Small intestine (tissue), 7 donors: ENCODE measurements at regions not wholly inside any gene's neighbourhood (a gene's known extent, or its start where the extent isn't known, plus 50 kb on each side); places are given as distances from the start of the nearest gene placed in this dataset.
A peak's percentile ranks its signal among the peaks of the same experiment; 100 is the strongest.

Experiments used
- DNase-seq, 2 donors: peaks; one replicate each; pipeline versions ENCODE4 v3.0.0 to v3.0.0-alpha.2; 2013
- FAIRE-seq: peaks from 2 replicates; lab custom pipeline; 2012; peaks lifted over from hg19 to GRCh38; lab: Jason Lieb, UNC
- H3K27ac ChIP-seq, 3 donors: one replicate each; pipeline ENCODE4 v1.5.1; 2013; ENCODE audit warnings: low read length in 2 of 3, mild to moderate bottlenecking in 2 of 3, control low read depth in 1 of 3, inconsistent platforms in 1 of 3, low read depth in 1 of 3, moderate library complexity in 1 of 3
- H3K27me3 ChIP-seq, 3 donors: one replicate each; pipeline ENCODE4 v1.6.1; 2013; ENCODE audit warnings: low read length in 3 of 3, inconsistent platforms in 1 of 3; ENCODE audit not compliant: control insufficient read depth in 3 of 3, insufficient read depth in 3 of 3
- H3K36me3 ChIP-seq, 3 donors: one replicate each; pipeline ENCODE4 v1.6.1; 2013; ENCODE audit warnings: low read length in 3 of 3, inconsistent platforms in 1 of 3, low read depth in 1 of 3, mild to moderate bottlenecking in 1 of 3, moderate library complexity in 1 of 3; ENCODE audit not compliant: control insufficient read depth in 3 of 3, insufficient read depth in 2 of 3
- H3K4me1 ChIP-seq, 3 donors: one replicate each; pipeline ENCODE4 v1.6.1; 2013; ENCODE audit warnings: low read length in 2 of 3, inconsistent platforms in 1 of 3, low read depth in 1 of 3, mild to moderate bottlenecking in 1 of 3, moderate library complexity in 1 of 3; ENCODE audit not compliant: control insufficient read depth in 3 of 3, insufficient read depth in 2 of 3
- H3K4me3 ChIP-seq, 3 donors: one replicate each; pipeline ENCODE4 v1.5.1; 2013; ENCODE audit warnings: low read length in 3 of 3, control low read depth in 1 of 3, inconsistent platforms in 1 of 3, low read depth in 1 of 3, mild to moderate bottlenecking in 1 of 3, moderate library complexity in 1 of 3
- H3K9me3 ChIP-seq, 2 donors: one replicate each; pipeline ENCODE4 v1.6.1; 2013; ENCODE audit warnings: low read depth in 1 of 2, low read length in 1 of 2; ENCODE audit not compliant: control insufficient read depth in 2 of 2, insufficient read depth in 1 of 2
- WGBS, 3 donors: extraction: QIAGEN DNeasy Blood & Tissue Kit; methylation state at CpG; one replicate each; pipeline ENCODE4 v1.1.7; 2013; 5-methylcytosine and 5-hydroxymethylcytosine counted together
- donor health status: healthy with polysubstance abuse.
- donor health status: control.
- donor health status: control.
- donor health status: Bipolar disorder and iron deficiency.
- donor health status: healthy.

DNA sequence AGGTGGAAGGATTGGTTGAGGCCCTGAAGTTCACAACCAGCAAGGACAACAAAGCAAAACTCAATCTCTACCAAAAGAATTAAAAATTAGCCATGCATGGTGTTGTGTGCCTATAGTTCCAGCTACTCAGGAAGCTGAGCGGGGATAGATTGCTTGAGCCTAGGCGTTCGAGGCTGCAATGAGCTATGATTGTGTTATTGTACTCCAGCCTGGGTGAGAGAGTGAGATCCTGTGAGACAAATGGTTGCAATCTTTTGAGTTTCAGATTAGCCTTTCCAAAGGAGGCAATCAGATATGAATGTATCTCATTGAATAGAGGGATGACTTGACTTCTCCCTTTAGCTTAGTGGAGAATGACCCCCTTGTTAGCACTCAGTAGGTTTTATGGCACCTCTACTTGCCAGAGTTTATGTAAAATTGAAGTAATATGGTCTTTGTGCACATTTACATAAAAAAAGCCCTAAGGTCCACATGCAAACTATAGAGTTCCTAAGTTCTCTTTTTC is 105.6 kb upstream of the OLFM3 start:
- no peak for DNase-seq
- 90 to 94% (median 93%) methylated on average over 3 of the region's 3 CpGs for WGBS, 3 donors

DNA sequence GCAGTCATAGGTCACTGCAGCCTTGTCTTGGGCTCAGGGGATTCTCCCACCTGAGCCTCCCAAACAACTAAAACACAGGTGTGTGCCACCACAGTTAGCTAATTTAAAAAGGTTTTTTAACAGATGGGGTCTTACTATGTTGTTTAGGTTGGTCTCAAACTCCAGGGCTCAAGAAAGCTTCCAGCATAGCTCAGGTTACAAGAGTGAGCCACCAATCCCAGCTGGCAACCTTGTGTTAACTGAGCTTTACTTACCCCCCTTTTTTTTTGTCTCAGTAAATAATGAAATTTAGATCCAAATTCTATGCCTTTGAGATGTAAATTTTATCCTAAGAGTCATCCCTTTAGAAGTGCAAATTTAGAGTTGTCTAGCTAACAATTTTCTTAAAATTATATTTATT is 103.9 kb upstream of the OLFM3 start:
- no peak for DNase-seq
- Histone ChIP-seq H3K27ac (no peak overlapping the region), H3K36me3 (no peaks in the 10 kb centered on the region), H3K4me3 (no peak overlapping the region), H3K4me1 (peaks cover 0 to 2% (median 0%) of the 10 kb centered on the region in 3 donors), H3K27me3 (no peaks in the 10 kb centered on the region), H3K9me3 (no peaks in the 10 kb centered on the region)
- FAIRE-seq = no peak

More for the DNA sequence above, 105.6 kb upstream of the OLFM3 start:
- FAIRE-seq = no peak
- Histone ChIP-seq H3K27ac (no peak overlapping the region), H3K27me3 (no peaks in the 10 kb centered on the region), H3K4me1 (peaks cover 0 to 2% (median 0%) of the 10 kb centered on the region in 3 donors), H3K9me3 (no peaks in the 10 kb centered on the region), H3K36me3 (no peaks in the 10 kb centered on the region), H3K4me3 (no peak overlapping the region)

- FAIRE-seq (no peak), DNase-seq (no peak)
- 90 to 93% (median 92%) methylated on average over 4 of the region's 4 CpGs for WGBS, 3 donors
- no peak overlapping the region for H3K4me3 ChIP-seq
- peaks cover 0 to 2% (median 0%) of the 10 kb centered on the region in 3 donors for H3K4me1 ChIP-seq
- H3K27ac ChIP-seq = no peak overlapping the region
- H3K27me3 ChIP-seq = no peaks in the 10 kb centered on the region
- H3K9me3 ChIP-seq = no peaks in the 10 kb centered on the region
- no peaks in the 10 kb centered on the region for H3K36me3 ChIP-seq
These were observed 103.2 kb upstream of the OLFM3 start for GRCh38 chr1:102099916-102100315.

GRCh38 chr1:102098536-102098935 is 101.8 kb upstream of the OLFM3 start:
- H3K4me1 ChIP-seq = no peaks in the 10 kb centered on the region
- H3K36me3 ChIP-seq = no peaks in the 10 kb centered on the region
- 83 to 88% (median 87%) methylated on average over 3 of the region's 3 CpGs for WGBS, 3 donors
- no peaks in the 10 kb centered on the region for H3K9me3 ChIP-seq
- no peak for FAIRE-seq
- no peak for DNase-seq
- no peaks in the 10 kb centered on the region for H3K27me3 ChIP-seq
- H3K4me3 ChIP-seq = no peak overlapping the region
- H3K27ac ChIP-seq = no peak overlapping the region

DNA sequence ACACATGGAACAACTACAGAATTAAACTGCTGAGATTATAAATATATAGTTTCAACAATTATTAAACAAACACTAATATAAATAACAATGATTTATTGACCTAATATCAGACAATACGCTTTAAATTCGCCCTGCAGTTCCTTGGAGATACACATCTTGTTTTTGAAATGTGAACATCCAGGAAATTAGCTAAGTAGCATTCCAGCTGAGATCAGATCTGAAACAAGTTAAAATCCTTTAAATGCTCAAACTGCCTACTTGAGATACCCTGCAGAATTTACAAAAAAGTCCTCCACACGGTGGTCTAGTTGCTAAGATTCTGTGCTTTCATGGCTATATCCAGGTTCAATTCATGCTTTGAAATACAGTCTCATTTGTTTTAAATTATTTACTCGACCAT is 101.4 kb upstream of the OLFM3 start:
- no peak for FAIRE-seq
- Histone ChIP-seq H3K4me3 (no peak overlapping the region), H3K9me3 (no peaks in the 10 kb centered on the region), H3K27ac (no peak overlapping the region), H3K4me1 (no peaks in the 10 kb centered on the region), H3K27me3 (no peaks in the 10 kb centered on the region), H3K36me3 (no peaks in the 10 kb centered on the region)
- no peak for DNase-seq
- WGBS, 3 donors = 53 to 61% (median 60%) methylated on average over 4 of the region's 4 CpGs

GRCh38 chr1:102097451-102097850 is 100.7 kb upstream of the OLFM3 start:
- Histone ChIP-seq H3K4me1 (no peaks in the 10 kb centered on the region), H3K9me3 (no peaks in the 10 kb centered on the region), H3K27me3 (no peaks in the 10 kb centered on the region), H3K36me3 (no peaks in the 10 kb centered on the region), H3K27ac (no peak overlapping the region), H3K4me3 (no peak overlapping the region)
- FAIRE-seq (no peak), DNase-seq (peak in 1 of 2 donors; percentile 14)

- no peaks in the 10 kb centered on the region for H3K36me3 ChIP-seq
- no peaks in the 10 kb centered on the region for H3K4me1 ChIP-seq
- no peak for DNase-seq
- H3K27ac ChIP-seq = no peak overlapping the region
- WGBS, 3 donors = 52 to 84% (median 62%) methylated on average over 1 of the region's 1 CpG
- no peaks in the 10 kb centered on the region for H3K27me3 ChIP-seq
- no peaks in the 10 kb centered on the region for H3K9me3 ChIP-seq
- H3K4me3 ChIP-seq = no peak overlapping the region
- FAIRE-seq = no peak
These were observed 99.4 kb upstream of the OLFM3 start for GRCh38 chr1:102096162-102096561.

DNA sequence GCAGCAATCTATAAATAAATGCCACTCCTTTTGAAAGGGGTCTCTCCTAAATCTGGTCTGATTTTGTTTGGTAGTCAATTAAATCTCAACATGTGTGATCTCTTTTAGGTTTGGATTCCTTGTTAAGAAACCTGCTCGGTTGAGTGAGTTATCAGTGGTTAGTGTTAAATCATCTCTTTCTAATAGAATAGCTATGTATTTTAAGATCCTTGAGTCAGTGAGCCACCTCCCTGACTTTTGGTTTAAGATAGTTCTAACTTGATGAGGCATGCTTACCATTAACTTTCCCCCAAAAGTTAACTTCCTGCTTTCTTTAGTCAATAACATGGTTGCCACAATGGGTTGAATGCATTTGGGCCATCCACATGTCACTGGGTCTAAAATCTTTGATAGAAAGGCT is 93.1 kb upstream of the OLFM3 start:
- Histone ChIP-seq H3K27me3 (no peaks in the 10 kb centered on the region), H3K9me3 (peaks cover 0 to 6% of the 10 kb centered on the region in 2 donors), H3K4me1 (no peaks in the 10 kb centered on the region), H3K27ac (no peak overlapping the region), H3K4me3 (no peak overlapping the region), H3K36me3 (no peaks in the 10 kb centered on the region)
- FAIRE-seq = no peak
- no peak for DNase-seq
- WGBS, 3 donors = 88 to 91% (median 91%) methylated on average over 1 of the region's 1 CpG

DNA sequence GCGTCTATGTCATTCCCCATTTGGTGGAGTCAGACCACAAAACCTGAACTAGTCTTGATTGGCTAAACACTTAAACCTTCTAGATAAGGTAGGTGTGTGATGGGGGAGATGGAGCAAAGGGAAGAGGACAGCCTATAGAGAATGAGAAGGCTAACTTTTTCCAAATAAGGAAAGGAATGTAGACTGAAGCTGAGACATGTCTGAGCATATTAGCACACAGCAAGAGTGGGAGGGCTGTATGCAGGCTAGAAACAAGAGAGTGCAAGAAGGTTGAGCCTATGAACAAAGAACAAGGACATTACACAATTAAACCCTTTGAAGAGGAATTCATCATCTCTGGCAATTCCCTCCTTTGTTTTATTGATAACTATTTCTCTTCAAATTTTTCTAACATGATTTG is 89.2 kb upstream of the OLFM3 start:
- 90 to 95% (median 94%) methylated on average over 1 of the region's 1 CpG for WGBS, 3 donors
- no peak for FAIRE-seq

More for the DNA sequence above, 89.2 kb upstream of the OLFM3 start:
- DNase-seq = no peak
- H3K4me3 ChIP-seq = no peak overlapping the region
- peaks cover 0 to 6% of the 10 kb centered on the region in 2 donors for H3K9me3 ChIP-seq
- no peaks in the 10 kb centered on the region for H3K4me1 ChIP-seq
- H3K27me3 ChIP-seq = no peaks in the 10 kb centered on the region
- H3K36me3 ChIP-seq = no peaks in the 10 kb centered on the region
- H3K27ac ChIP-seq = no peak overlapping the region
